ENCODE measurements at regions not wholly inside any gene's neighbourhood (a gene's known extent, or its start where the extent isn't known, plus 50 kb on each side); places are given as distances from the start of the nearest gene placed in this dataset.
"Not testable (repeated sequence)": the region's sequence is repeated elsewhere in the genome, so short reads cannot be mapped to it uniquely, and the experiment has no call there.

DNA sequence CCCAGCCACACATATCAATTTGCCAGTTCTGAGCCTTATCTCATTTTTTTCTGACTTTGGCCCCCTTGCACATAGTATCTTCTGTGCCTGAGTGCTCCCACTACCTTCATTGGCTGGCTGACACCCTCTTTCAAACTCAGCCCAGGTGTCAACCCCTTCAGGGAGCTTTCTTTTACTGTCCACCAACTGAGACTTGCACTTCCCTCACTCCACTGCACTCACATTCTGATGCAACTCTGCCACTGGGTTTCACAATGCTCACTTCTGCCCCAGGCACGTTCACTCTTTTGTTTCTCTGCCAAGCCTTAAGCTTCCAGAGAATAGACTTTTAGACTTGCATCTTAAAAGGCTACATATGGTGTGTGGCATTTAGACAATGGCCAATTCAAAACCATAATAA is 101.5 kb upstream of the CBLB start:
- Histone ChIP-seq H3K27me3 (ENCODE audit: control insufficient read depth in 1 of 2, insufficient read depth in 2 of 2, low read length in 2 of 2) (no peaks in the 10 kb centered on the region), H3K27ac (ENCODE audit: low read depth in 2 of 2, low read length in 1 of 2) (no peak overlapping the region), H3K4me3 (ENCODE audit: low read depth in 1 of 2, low read length in 2 of 2) (no peak overlapping the region), H3K36me3 (ENCODE audit: control insufficient read depth in 2 of 2, insufficient read depth in 2 of 2, low read length in 1 of 2) (no peaks in the 10 kb centered on the region), H3K4me1 (ENCODE audit: control insufficient read depth in 2 of 2, insufficient read depth in 2 of 2, low read length in 1 of 2) (peaks cover 0 to 2% of the 10 kb centered on the region in 2 donors), H3K9me3 (ENCODE audit: control insufficient read depth in 2 of 2, insufficient read depth in 1 of 2, low read depth in 1 of 2, low read length in 1 of 2) (peaks cover 0 to 3% of the 10 kb centered on the region in 2 donors)
- 25% methylated on average over 1 of the region's 1 CpG for WGBS, 2 donors

DNA sequence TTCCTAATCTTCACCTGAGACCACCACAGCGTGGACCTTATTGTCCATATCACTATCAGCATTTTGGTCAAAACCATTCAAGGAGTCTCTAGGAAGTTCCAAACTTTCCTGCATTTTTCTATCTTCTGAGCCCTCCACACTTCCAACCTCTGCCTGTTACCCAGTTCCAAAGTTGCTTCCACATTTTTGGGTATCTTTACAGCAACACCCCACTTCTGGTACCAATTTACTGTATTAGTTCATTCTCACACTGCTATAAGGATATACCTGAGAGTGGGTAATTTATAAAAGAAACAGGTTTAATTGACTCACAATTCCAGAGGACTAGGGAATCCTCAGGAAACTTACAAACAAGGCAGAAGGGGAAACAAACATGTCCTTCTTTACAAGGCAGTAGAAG is 103.3 kb upstream of the CBLB start:
- Histone ChIP-seq H3K27me3 (ENCODE audit: control insufficient read depth in 1 of 2, insufficient read depth in 2 of 2, low read length in 2 of 2) (no peaks in the 10 kb centered on the region), H3K9me3 (ENCODE audit: control insufficient read depth in 2 of 2, insufficient read depth in 1 of 2, low read depth in 1 of 2, low read length in 1 of 2) (peaks cover 0 to 3% of the 10 kb centered on the region in 2 donors), H3K4me3 (ENCODE audit: low read depth in 1 of 2, low read length in 2 of 2) (no peak overlapping the region), H3K4me1 (ENCODE audit: control insufficient read depth in 2 of 2, insufficient read depth in 2 of 2, low read length in 1 of 2) (no peaks in the 10 kb centered on the region), H3K27ac (ENCODE audit: low read depth in 2 of 2, low read length in 1 of 2) (no peak overlapping the region), H3K36me3 (ENCODE audit: control insufficient read depth in 2 of 2, insufficient read depth in 2 of 2, low read length in 1 of 2) (no peaks in the 10 kb centered on the region)
- 0% methylated on average over 1 of the region's 1 CpG for WGBS, 2 donors

DNA sequence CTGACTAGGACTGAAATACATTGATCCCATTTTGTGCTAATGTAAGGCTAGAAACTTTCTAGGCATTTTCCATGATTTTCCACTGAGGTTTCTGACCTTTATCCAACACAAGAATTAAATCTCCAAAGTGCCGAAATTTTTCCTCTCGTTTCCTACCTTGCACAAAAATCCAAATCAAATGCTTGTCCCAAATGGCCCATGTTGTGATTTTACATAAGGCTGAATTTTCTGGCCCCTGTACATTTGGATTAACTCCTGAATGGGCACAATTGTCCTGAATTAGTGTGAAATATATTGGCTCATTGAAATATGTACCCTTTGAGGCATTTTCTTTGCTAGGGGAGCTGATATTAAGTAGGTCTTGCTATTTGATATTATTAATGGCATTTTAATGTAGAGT is 105.6 kb upstream of the CBLB start:
- no peak overlapping the region for H3K4me3 ChIP-seq (ENCODE audit: low read depth in 1 of 2, low read length in 2 of 2)
- H3K27ac ChIP-seq (ENCODE audit: low read depth in 2 of 2, low read length in 1 of 2), result no peak overlapping the region
- no peaks in the 10 kb centered on the region for H3K4me1 ChIP-seq (ENCODE audit: control insufficient read depth in 2 of 2, insufficient read depth in 2 of 2, low read length in 1 of 2)
- peaks cover 0 to 3% of the 10 kb centered on the region in 2 donors for H3K9me3 ChIP-seq (ENCODE audit: control insufficient read depth in 2 of 2, insufficient read depth in 1 of 2, low read depth in 1 of 2, low read length in 1 of 2)
- no peaks in the 10 kb centered on the region for H3K36me3 ChIP-seq (ENCODE audit: control insufficient read depth in 2 of 2, insufficient read depth in 2 of 2, low read length in 1 of 2)
- no peaks in the 10 kb centered on the region for H3K27me3 ChIP-seq (ENCODE audit: control insufficient read depth in 1 of 2, insufficient read depth in 2 of 2, low read length in 2 of 2)
- 93% methylated on average over 2 of the region's 2 CpGs for WGBS, 2 donors

DNA sequence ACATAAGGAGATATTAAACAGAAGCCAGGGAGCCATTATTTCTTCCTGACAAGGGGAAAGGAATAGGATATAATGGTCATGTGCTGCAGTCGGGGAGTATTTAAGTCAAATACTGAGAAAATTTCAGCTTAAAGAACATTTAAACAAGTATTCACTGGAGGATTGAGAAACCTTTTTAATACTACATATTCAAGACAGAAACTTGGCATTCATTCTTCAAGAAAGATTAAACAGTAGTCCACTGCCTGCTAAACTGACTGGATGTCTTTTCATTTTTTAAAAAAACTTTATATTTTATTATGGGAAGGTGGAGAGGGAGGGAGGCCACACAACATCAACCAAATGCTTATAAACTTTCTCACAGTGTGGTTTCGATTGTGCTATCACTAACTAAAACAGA is 107.4 kb upstream of the CBLB start:
- Histone ChIP-seq H3K4me1 (ENCODE audit: control insufficient read depth in 2 of 2, insufficient read depth in 2 of 2, low read length in 1 of 2) (no peaks in the 10 kb centered on the region), H3K4me3 (ENCODE audit: low read depth in 1 of 2, low read length in 2 of 2) (no peak overlapping the region), H3K36me3 (ENCODE audit: control insufficient read depth in 2 of 2, insufficient read depth in 2 of 2, low read length in 1 of 2) (no peaks in the 10 kb centered on the region), H3K27me3 (ENCODE audit: control insufficient read depth in 1 of 2, insufficient read depth in 2 of 2, low read length in 2 of 2) (no peaks in the 10 kb centered on the region), H3K27ac (ENCODE audit: low read depth in 2 of 2, low read length in 1 of 2) (no peak overlapping the region), H3K9me3 (ENCODE audit: control insufficient read depth in 2 of 2, insufficient read depth in 1 of 2, low read depth in 1 of 2, low read length in 1 of 2) (peaks cover 0 to 3% of the 10 kb centered on the region in 2 donors)
- WGBS, 2 donors, result 53 to 59% methylated on average over 2 of the region's 2 CpGs

DNA sequence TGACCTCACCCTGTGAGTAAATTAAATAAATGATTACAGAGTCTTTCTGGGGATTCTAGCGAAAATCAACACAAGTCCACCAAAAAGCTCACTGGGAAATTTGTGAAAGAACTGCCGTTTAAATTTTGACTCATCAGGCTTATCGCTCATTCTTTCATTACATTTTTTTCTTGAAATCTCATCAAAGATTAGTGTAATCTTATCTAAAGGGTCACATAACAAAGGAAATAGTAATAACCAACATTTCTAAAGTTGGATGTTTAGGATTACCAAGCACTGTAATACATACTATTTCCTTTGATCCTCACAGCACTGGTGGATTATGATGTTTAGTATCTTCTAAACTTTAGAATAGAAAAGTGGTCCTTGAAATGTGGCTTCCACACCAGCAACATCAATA is 111.1 kb upstream of the CBLB start:
- 69 to 80% methylated on average over 3 of the region's 3 CpGs for WGBS, 2 donors
- no peaks in the 10 kb centered on the region for H3K27me3 ChIP-seq (ENCODE audit: control insufficient read depth in 1 of 2, insufficient read depth in 2 of 2, low read length in 2 of 2)
- H3K27ac ChIP-seq (ENCODE audit: low read depth in 2 of 2, low read length in 1 of 2), result no peak overlapping the region
- H3K36me3 ChIP-seq (ENCODE audit: control insufficient read depth in 2 of 2, insufficient read depth in 2 of 2, low read length in 1 of 2), result no peaks in the 10 kb centered on the region
- H3K4me3 ChIP-seq (ENCODE audit: low read depth in 1 of 2, low read length in 2 of 2), result no peak overlapping the region
- no peaks in the 10 kb centered on the region for H3K9me3 ChIP-seq (ENCODE audit: control insufficient read depth in 2 of 2, insufficient read depth in 1 of 2, low read depth in 1 of 2, low read length in 1 of 2)
- no peaks in the 10 kb centered on the region for H3K4me1 ChIP-seq (ENCODE audit: control insufficient read depth in 2 of 2, insufficient read depth in 2 of 2, low read length in 1 of 2)

DNA sequence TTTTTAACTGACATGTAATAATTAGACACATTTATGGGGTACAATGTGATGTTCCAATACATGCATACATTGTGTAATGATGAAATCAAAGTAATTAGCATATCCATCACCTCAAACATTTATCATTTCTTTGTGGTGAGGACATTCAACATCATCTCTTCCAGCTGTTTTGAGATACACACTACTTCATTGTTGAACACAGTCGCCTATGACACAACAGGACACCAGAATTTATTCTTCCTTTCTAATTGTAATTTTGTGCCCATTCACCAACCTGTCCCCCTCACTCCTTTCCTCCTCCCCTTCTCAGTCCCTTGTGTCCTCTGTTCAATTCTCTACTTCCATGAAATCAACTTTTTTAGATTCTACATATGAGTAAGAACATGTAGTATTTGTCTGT is 113.4 kb upstream of the CBLB start:
- Histone ChIP-seq H3K36me3 (ENCODE audit: control insufficient read depth in 2 of 2, insufficient read depth in 2 of 2, low read length in 1 of 2) (no peaks in the 10 kb centered on the region), H3K4me3 (ENCODE audit: low read depth in 1 of 2, low read length in 2 of 2) (no peak overlapping the region), H3K27me3 (ENCODE audit: control insufficient read depth in 1 of 2, insufficient read depth in 2 of 2, low read length in 2 of 2) (no peaks in the 10 kb centered on the region), H3K27ac (ENCODE audit: low read depth in 2 of 2, low read length in 1 of 2) (no peak overlapping the region), H3K4me1 (ENCODE audit: control insufficient read depth in 2 of 2, insufficient read depth in 2 of 2, low read length in 1 of 2) (no peaks in the 10 kb centered on the region), H3K9me3 (ENCODE audit: control insufficient read depth in 2 of 2, insufficient read depth in 1 of 2, low read depth in 1 of 2, low read length in 1 of 2) (no peaks in the 10 kb centered on the region)
- WGBS, 2 donors, result 97 to 98% methylated on average over 1 of the region's 1 CpG

DNA sequence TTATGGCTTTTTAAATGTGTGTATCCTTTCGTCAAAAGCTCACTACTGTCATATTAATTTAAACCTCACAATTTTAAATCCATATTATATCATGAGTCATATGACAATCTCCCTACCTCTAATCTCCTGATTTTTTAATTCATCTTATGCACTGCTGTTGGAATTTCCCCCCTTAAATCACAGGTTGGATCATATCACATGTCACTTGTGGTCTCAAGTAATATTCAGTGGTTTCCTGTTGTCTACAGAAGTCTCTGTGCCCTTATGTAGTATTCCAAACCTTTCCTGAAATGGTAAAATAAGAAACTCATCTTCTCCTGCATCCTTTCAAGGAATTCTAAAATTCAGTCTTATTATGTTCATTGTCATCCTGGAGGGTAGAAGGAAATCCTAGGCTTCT is 116.0 kb upstream of the CBLB start:
- no peaks in the 10 kb centered on the region for H3K27me3 ChIP-seq (ENCODE audit: control insufficient read depth in 1 of 2, insufficient read depth in 2 of 2, low read length in 2 of 2)
- H3K27ac ChIP-seq (ENCODE audit: low read depth in 2 of 2, low read length in 1 of 2), result no peak overlapping the region
- no peaks in the 10 kb centered on the region for H3K36me3 ChIP-seq (ENCODE audit: control insufficient read depth in 2 of 2, insufficient read depth in 2 of 2, low read length in 1 of 2)
- H3K9me3 ChIP-seq (ENCODE audit: control insufficient read depth in 2 of 2, insufficient read depth in 1 of 2, low read depth in 1 of 2, low read length in 1 of 2), result no peaks in the 10 kb centered on the region
- no peak overlapping the region for H3K4me3 ChIP-seq (ENCODE audit: low read depth in 1 of 2, low read length in 2 of 2)
- WGBS, 2 donors, result 90 to 91% methylated on average over 1 of the region's 1 CpG
- no peaks in the 10 kb centered on the region for H3K4me1 ChIP-seq (ENCODE audit: control insufficient read depth in 2 of 2, insufficient read depth in 2 of 2, low read length in 1 of 2)

DNA sequence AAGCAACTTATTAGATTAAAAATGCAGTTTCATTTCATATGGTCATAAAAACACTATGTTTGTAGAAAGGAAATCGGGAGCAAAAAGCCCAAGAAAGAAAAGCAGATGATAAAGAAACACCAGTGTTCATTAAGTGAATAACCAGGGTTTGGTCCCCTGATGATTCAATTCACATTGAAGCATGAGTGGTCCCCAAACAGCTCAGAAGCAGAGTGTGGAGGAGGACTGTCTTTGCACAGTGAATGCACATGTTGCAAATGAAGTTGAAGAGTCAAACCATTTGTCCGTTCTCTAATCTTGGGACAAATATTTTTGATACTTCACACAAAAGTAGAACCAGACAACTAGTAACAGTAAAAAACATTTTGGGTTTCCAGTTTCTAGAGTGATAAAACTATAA is 117.5 kb upstream of the CBLB start:
- not testable (repeated sequence) for H3K36me3 ChIP-seq (ENCODE audit: control insufficient read depth in 2 of 2, insufficient read depth in 2 of 2, low read length in 1 of 2); H3K27ac ChIP-seq (ENCODE audit: low read depth in 2 of 2, low read length in 1 of 2); H3K9me3 ChIP-seq (ENCODE audit: control insufficient read depth in 2 of 2, insufficient read depth in 1 of 2, low read depth in 1 of 2, low read length in 1 of 2); H3K4me3 ChIP-seq (ENCODE audit: low read depth in 1 of 2, low read length in 2 of 2); H3K4me1 ChIP-seq (ENCODE audit: control insufficient read depth in 2 of 2, insufficient read depth in 2 of 2, low read length in 1 of 2); H3K27me3 ChIP-seq (ENCODE audit: control insufficient read depth in 1 of 2, insufficient read depth in 2 of 2, low read length in 2 of 2)
- WGBS, 2 donors, result 83 to 91% methylated on average over 2 of the region's 2 CpGs

DNA sequence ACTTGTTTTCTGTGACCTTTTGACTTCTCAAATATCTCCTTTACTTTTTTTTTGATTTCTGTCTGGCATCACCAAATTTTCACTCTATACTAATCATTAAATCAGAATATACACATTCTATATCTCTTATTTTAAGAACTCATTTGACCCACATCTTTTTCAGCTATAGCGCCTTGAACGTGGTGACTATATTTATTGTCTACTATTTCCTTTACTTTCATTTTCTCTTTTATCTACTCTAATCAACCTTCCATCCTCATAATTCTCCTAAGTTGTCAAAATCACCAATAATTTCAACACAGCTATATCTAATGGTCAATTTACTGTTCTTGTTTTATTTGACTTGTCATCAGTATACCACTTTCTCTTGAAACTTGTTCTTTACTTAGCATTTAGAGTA is 119.0 kb upstream of the CBLB start:
- H3K4me3 ChIP-seq (ENCODE audit: low read depth in 1 of 2, low read length in 2 of 2), result no peak overlapping the region
- H3K27me3 ChIP-seq (ENCODE audit: control insufficient read depth in 1 of 2, insufficient read depth in 2 of 2, low read length in 2 of 2), result no peaks in the 10 kb centered on the region
- no peaks in the 10 kb centered on the region for H3K36me3 ChIP-seq (ENCODE audit: control insufficient read depth in 2 of 2, insufficient read depth in 2 of 2, low read length in 1 of 2)
- 74 to 83% methylated on average over 2 of the region's 2 CpGs for whole genome bisulfite sequencing, 2 donors
- H3K27ac ChIP-seq (ENCODE audit: low read depth in 2 of 2, low read length in 1 of 2), result no peak overlapping the region
- no peaks in the 10 kb centered on the region for H3K9me3 ChIP-seq (ENCODE audit: control insufficient read depth in 2 of 2, insufficient read depth in 1 of 2, low read depth in 1 of 2, low read length in 1 of 2)
- H3K4me1 ChIP-seq (ENCODE audit: control insufficient read depth in 2 of 2, insufficient read depth in 2 of 2, low read length in 1 of 2), result no peaks in the 10 kb centered on the region

DNA sequence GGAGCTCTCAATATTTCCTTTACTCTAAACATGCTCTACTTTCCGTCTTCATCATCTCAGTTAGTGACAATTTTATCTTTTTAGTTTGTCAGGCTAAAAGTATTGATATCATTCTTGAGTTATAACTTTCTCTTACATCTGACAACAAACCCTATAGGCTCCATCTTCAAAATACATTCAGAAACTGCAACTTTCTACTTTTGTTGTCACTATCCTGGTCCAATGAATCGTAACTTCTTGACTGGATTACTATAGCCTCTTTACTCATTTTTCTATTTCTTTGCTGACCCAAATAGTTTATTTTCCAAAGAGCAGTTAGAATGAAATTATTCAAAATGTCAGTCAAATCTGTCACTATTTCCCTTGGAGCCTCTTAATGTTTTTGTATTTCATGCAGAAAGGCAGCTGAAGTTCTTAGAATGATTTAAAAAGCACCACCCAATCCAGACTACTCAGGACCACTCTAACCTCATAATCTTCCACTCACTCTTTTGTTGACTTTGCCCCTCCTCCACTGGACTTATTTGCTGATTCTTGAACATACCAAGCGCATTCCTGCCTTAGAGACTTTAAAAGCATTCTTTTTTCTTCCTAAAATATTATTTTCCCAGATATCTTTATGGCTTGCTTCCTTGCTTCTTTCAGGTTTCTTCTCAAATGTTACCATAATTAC is 119.9 kb upstream of the CBLB start:
- Histone ChIP-seq H3K4me1 (ENCODE audit: control insufficient read depth in 2 of 2, insufficient read depth in 2 of 2, low read length in 1 of 2) (no peaks in the 10 kb centered on the region), H3K27ac (ENCODE audit: low read depth in 2 of 2, low read length in 1 of 2) (no peak overlapping the region), H3K4me3 (ENCODE audit: low read depth in 1 of 2, low read length in 2 of 2) (no peak overlapping the region), H3K27me3 (ENCODE audit: control insufficient read depth in 1 of 2, insufficient read depth in 2 of 2, low read length in 2 of 2) (no peaks in the 10 kb centered on the region), H3K36me3 (ENCODE audit: control insufficient read depth in 2 of 2, insufficient read depth in 2 of 2, low read length in 1 of 2) (no peaks in the 10 kb centered on the region), H3K9me3 (ENCODE audit: control insufficient read depth in 2 of 2, insufficient read depth in 1 of 2, low read depth in 1 of 2, low read length in 1 of 2) (no peaks in the 10 kb centered on the region)
- WGBS, 2 donors, result 89 to 94% methylated on average over 3 of the region's 3 CpGs
